Stomach (tissue), 4 donors: ENCODE measurements at regions not wholly inside any gene's neighbourhood (a gene's known extent, or its start where the extent isn't known, plus 50 kb on each side); places are given as distances from the start of the nearest gene placed in this dataset.

Source experiments
- EP300 ChIP-seq: sonication (generic); formaldehyde crosslinking; IDR thresholded peaks from one replicate; pipeline ENCODE4 v1.6.1; 2017; ENCODE audit warnings: antibody characterized with exemption
- POLR2A ChIP-seq, 4 donors: fragments of 450-650 bp; IDR thresholded peaks; one replicate each; pipeline ENCODE4 v1.6.1; 2016; ENCODE audit warnings: antibody characterized with exemption in 4 of 4, control low read depth in 2 of 4, mild to moderate bottlenecking in 1 of 4, moderate library complexity in 1 of 4
- POLR2AphosphoS5 ChIP-seq, 3 donors: sonication (generic); formaldehyde crosslinking; IDR thresholded peaks; one replicate each; pipeline ENCODE4 v1.6.1; 2016; ENCODE audit warnings: antibody characterized with exemption in 3 of 3
- TF ChIP-seq, protein P1 (sequence below), 7 experiments: fragments of 450-650 bp in 4 of 7; fragments of 200-600 bp in 3 of 7; sonication (generic) in 3 of 7; IDR thresholded peaks; one replicate each; pipeline ENCODE4 v1.5.1; 2016 to 2019; ENCODE audit warnings: antibody characterized with exemption in 7 of 7, control low read depth in 2 of 7, mild to moderate bottlenecking in 1 of 7

DNA sequence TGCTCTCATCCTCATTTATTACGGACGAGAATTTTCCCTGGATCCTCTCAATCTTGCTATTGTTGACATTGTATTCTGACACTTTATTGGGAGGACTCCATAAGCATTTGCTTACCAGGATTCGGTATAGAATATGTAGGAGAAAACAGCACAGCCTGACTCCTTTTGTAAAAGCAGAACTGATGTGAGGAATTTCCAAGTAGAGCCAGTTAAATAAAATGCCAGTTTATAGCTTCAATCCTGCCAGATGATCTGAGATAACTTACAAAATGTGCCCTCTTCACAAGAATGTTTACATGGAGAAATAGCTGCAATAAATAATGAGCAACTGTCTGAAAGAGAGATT lies 332.9 kb upstream of the PRICKLE1 start:
- TF ChIP-seq, protein P1, sequence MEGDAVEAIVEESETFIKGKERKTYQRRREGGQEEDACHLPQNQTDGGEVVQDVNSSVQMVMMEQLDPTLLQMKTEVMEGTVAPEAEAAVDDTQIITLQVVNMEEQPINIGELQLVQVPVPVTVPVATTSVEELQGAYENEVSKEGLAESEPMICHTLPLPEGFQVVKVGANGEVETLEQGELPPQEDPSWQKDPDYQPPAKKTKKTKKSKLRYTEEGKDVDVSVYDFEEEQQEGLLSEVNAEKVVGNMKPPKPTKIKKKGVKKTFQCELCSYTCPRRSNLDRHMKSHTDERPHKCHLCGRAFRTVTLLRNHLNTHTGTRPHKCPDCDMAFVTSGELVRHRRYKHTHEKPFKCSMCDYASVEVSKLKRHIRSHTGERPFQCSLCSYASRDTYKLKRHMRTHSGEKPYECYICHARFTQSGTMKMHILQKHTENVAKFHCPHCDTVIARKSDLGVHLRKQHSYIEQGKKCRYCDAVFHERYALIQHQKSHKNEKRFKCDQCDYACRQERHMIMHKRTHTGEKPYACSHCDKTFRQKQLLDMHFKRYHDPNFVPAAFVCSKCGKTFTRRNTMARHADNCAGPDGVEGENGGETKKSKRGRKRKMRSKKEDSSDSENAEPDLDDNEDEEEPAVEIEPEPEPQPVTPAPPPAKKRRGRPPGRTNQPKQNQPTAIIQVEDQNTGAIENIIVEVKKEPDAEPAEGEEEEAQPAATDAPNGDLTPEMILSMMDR (IDR thresholded peaks at IDR 0.05): no peak
- TF ChIP-seq POLR2A (IDR thresholded peaks at IDR 0.05) (no peak), EP300 (no peak), POLR2AphosphoS5 (IDR thresholded peaks at IDR 0.05) (no peak)
